Activated T-helper 1 cell treated with anti-CD3 and anti-CD28 coated beads, Interleukin-12 subunit alpha, Interleukin-12 subunit beta, Interleukin-2, Interleukin-4 antibody, amounts not matched to agents 30 ng/mL and 10 ng/mL and 1 ng/mL, durations not matched to agents 14 hours and 24 hours and 36 hours (primary cell): ENCODE measurements at regions not wholly inside any gene's neighbourhood (a gene's known extent, or its start where the extent isn't known, plus 50 kb on each side); places are given as distances from the start of the nearest gene placed in this dataset.

ENCODE experiments used
- DNase-seq: peaks from one replicate; pipeline ENCODE4 v3.0.0; 2021; ENCODE audit warnings: low spot score
- H3K27ac Mint-ChIP-seq: one replicate; pipeline ENCODE4 v1.8.0; 2021; ENCODE audit warnings: mild to moderate bottlenecking, mixed read lengths
- H3K27me3 Mint-ChIP-seq: one replicate; pipeline ENCODE4 v1.8.0; 2022; ENCODE audit warnings: mild to moderate bottlenecking, moderate library complexity, mixed read lengths; ENCODE audit not compliant: insufficient read depth
- H3K36me3 Mint-ChIP-seq: one replicate; pipeline ENCODE4 v1.8.0; 2021; ENCODE audit warnings: low read depth, mixed read lengths
- H3K4me1 Mint-ChIP-seq: one replicate; pipeline ENCODE4 v1.8.0; 2021; ENCODE audit warnings: low read depth, mixed read lengths
- H3K4me3 Mint-ChIP-seq: one replicate; pipeline ENCODE4 v1.8.0; 2021; ENCODE audit warnings: mild to moderate bottlenecking, moderate library complexity, mixed read lengths
- H3K9me3 Mint-ChIP-seq: one replicate; pipeline ENCODE4 v1.8.0; 2021; ENCODE audit warnings: mixed read lengths
- intact Hi-C: fragments of 100-400 bp; cut with micrococcal nuclease; formaldehyde crosslinking; loops from one replicate; pipeline ENCODE4 v1.15.1; 2024

DNA sequence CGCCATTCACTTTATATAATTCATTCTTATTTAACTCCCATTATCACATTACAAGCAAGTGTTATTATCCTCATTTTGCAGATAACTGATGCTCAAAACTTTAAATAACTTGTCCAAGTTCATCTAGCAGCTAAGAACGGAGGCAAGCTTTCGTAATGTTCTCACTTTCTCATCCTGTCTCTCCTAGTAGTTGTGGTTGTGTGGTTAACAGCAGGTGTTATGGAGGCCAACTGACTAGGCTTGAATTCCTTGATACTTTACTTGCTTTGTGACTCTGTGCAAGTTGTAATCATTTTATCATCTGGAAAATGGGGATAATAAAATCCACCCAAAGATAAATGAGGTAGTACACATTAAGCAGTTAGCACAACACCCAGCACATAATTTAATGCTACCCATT is 109.9 kb upstream of the PTPN13 start:
- H3K4me3 Mint-ChIP-seq = no peak overlapping the region
- peaks cover 12% of the 10 kb centered on the region for H3K27me3 Mint-ChIP-seq
- no peak overlapping the region for H3K27ac Mint-ChIP-seq
- DNase-seq = no peak
- H3K4me1 Mint-ChIP-seq = peaks cover 10% of the 10 kb centered on the region
- no peaks in the 10 kb centered on the region for H3K9me3 Mint-ChIP-seq
- H3K36me3 Mint-ChIP-seq = no peaks in the 10 kb centered on the region
- intact Hi-C loops = no loop called here

DNA sequence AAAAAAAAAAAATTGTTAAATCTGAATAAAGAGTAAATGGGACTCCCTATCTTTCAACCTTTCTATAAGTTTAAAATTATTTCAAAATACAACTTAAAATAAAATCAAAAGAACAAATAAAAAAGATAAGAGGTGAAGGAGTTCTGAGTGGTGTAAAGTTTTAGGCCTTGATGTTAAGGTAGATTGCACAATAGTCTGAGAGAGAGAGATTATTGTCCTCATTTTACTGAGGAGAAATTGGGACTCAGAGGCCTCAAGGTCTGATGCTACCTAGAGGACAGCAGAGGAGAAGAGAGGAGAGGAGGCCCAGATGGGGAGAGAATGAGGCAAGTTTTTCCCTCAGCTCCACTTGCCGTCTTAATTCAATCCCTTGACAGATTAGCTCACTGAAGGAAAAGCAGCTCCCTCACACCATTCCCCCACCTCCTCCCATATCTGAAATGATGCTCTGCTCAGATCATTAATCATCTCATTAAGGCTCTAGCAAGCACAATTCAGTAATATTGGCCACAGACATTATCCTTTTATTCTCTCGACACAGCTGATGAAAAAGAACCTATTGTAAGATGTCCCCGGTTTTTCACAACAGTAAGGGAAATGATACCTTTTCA is 106.3 kb upstream of the PTPN13 start:
- H3K4me1 Mint-ChIP-seq = peaks cover 10% of the 10 kb centered on the region
- no peak overlapping the region for H3K27ac Mint-ChIP-seq
- no peaks in the 10 kb centered on the region for H3K36me3 Mint-ChIP-seq
- DNase-seq = no peak
- intact Hi-C loops = no loop called here
- H3K4me3 Mint-ChIP-seq = no peak overlapping the region
- H3K27me3 Mint-ChIP-seq = peaks cover 7% of the 10 kb centered on the region
- no peaks in the 10 kb centered on the region for H3K9me3 Mint-ChIP-seq

DNA sequence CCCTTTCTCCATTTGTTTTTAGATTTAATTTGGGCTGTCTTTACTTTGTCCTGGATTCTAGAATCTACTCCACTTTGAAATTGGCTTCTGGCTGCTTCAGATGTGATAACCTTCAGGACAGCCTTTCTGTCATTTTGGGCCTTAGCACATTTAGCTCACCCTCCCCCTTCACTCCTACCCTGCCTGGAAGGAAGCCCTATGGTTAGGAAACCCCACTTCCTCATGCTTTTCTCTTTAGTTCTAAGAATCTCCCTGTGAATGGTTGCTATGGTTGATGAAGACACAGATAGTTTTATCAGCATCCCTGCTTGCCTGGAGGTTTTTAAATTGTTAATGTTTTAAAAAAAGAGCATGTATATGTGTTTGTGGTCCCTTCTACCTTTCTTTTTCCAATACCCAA is 100.7 kb upstream of the PTPN13 start:
- no peak for DNase-seq
- Mint-ChIP-seq H3K27ac (no peak overlapping the region), H3K4me1 (peaks cover 19% of the 10 kb centered on the region), H3K4me3 (no peak overlapping the region), H3K36me3 (no peaks in the 10 kb centered on the region), H3K9me3 (no peaks in the 10 kb centered on the region), H3K27me3 (no peaks in the 10 kb centered on the region)
- intact Hi-C loops = loop anchor here (10.0 kb wide), 1 partner anchor 191 kb away; no protein-coding TSS in a partner anchor

DNA sequence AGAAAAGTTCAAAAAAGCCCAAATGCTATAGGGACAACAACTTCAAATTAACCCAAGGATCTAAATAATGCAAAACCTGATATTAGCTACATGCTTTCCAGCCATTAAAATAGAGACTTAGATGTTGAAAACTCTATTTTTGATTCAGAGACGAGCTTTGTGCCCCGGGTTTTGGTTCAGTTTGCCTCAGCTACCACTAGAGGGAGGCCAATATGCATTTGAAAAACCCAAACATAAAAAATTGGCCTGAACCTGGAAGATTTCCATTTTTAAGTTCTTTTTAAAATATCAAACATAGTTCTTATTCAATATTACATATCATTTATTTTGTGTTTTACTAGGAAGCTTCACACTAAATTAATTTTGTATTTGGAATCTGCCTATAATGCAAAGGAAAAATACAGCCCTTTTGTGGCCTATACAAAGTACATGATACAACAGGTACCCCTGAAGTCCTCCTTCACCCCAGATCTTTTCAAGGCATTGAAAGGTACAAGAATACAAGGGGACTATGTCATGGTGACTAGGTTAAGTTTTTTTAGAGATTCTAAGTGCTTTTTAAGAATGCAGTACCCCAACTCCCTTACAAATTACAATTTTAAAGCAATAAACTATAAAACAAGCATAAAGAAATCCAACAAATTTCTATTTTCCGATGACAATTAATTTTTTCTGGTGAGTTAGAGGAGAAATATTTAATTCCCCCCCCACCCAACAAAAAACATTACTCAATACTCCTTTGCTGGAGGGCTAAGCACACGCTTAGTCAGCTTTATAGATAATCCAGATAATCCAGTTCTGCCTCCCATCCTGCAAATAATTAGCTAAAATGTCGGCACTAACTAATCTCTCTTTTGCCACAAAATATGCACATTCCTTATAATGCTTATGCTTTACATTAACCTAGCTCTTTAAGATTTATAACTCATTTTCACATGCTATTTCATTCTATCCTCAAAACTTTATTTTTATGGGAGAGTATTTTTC is 97.7 kb upstream of the PTPN13 start:
- Mint-ChIP-seq H3K36me3 (no peaks in the 10 kb centered on the region), H3K27me3 (peaks cover 9% of the 10 kb centered on the region), H3K4me1 (peaks cover 25% of the 10 kb centered on the region), H3K4me3 (no peak overlapping the region), H3K27ac (no peak overlapping the region), H3K9me3 (no peaks in the 10 kb centered on the region)
- DNase-seq = no peak
- intact Hi-C loops = loop anchor here (1.0 to 10.0 kb wide), 3 partner anchors 188 to 596 kb away; no protein-coding TSS in a partner anchor

DNA sequence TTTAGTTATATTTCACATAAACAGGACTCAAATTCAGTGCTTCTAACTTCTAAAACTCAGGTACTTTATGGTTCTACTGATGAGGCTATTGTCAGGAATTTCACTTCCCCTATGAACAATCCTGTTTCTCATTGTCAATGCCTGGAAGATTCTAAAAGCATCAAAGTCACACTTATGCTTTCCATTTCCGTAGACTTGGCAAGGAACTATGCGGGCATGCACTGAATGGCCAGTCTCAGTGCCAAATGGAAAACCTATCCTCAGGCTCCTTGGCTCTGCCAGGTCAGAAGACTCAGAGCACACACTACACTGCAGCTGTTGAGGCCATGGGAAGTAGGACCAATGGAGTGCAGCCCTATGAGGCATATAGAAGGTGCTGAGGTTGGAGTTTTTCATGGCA is 97.0 kb upstream of the PTPN13 start:
- intact Hi-C loops = loop anchor here (5.0 to 10.0 kb wide), 2 partner anchors 188 to 595 kb away; no protein-coding TSS in a partner anchor
- Mint-ChIP-seq H3K9me3 (no peaks in the 10 kb centered on the region), H3K36me3 (no peaks in the 10 kb centered on the region), H3K4me1 (peaks cover 25% of the 10 kb centered on the region), H3K27ac (no peak overlapping the region), H3K27me3 (peaks cover 14% of the 10 kb centered on the region), H3K4me3 (no peak overlapping the region)
- DNase-seq = no peak

DNA sequence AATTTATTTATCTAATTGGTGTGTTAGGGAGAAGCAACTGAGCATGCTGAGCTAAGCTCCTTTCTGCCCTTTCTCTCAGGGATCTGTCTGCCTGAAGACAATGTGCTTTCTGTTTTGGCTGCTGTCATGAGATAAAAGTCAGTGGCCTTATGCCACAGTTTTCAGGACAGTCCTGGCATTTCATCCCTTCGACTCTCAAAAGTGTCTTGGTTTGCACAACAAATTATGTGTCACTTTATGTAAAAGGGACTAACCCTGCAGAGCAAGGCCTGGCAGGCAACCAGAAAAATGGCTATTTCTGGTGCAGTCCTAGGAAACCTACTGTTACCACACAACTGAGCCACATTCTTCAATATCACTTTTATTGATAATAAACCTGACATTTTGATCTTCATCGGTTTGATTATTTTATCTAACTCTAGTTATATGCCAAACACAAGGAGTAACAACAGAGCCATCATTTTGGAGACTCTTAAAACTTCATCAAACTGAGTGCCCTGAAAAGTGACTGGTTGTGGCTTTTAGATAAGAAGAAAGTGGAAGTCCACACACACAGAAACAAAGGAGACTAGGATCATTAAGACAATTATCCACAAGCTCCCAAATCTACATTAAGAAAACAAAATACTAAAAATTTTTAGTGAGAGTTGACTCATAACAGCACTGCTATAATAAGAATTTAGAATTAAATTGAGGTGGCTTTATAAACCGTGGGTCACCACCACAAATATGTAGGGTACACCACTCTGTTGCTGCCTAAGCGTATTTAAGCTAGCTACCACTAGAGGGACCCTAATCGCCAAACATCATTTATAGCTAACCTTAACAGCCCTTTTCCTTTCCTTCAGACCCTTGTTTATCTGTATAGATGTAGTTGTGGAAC is 95.9 kb upstream of the PTPN13 start:
- peaks cover 23% of the 10 kb centered on the region for H3K27me3 Mint-ChIP-seq
- H3K4me1 Mint-ChIP-seq = peaks cover 23% of the 10 kb centered on the region
- intact Hi-C loops = loop anchor here (2.0 to 10.0 kb wide), 4 partner anchors 47 to 594 kb away; partner anchors contain the start of gene PTPN13
- no peak overlapping the region for H3K4me3 Mint-ChIP-seq
- no peak overlapping the region for H3K27ac Mint-ChIP-seq
- DNase-seq = no peak
- no peaks in the 10 kb centered on the region for H3K9me3 Mint-ChIP-seq
- no peaks in the 10 kb centered on the region for H3K36me3 Mint-ChIP-seq

DNA sequence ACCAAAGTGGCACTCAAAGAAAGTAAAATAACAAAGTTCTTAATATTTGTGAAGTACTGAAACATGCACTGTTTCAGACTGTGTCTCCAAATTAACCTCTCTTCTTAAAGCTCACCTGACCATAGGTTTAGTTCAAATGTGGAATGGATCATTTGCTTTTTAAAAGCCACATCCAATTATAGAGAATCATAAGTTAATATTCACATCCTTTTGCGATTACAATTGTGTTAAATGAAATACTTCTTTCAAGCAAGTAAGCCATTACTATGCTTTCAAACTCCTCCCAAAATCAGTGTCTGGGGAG is 95.3 kb upstream of the PTPN13 start:
- DNase-seq = no peak
- peaks cover 29% of the 10 kb centered on the region for H3K27me3 Mint-ChIP-seq
- peaks cover 17% of the 10 kb centered on the region for H3K4me1 Mint-ChIP-seq
- no peaks in the 10 kb centered on the region for H3K36me3 Mint-ChIP-seq
- no peak overlapping the region for H3K27ac Mint-ChIP-seq
- intact Hi-C loops = loop anchor here (2.0 to 10.0 kb wide), 4 partner anchors 46 to 593 kb away; partner anchors contain the start of gene PTPN13
- no peaks in the 10 kb centered on the region for H3K9me3 Mint-ChIP-seq
- H3K4me3 Mint-ChIP-seq = no peak overlapping the region

DNA sequence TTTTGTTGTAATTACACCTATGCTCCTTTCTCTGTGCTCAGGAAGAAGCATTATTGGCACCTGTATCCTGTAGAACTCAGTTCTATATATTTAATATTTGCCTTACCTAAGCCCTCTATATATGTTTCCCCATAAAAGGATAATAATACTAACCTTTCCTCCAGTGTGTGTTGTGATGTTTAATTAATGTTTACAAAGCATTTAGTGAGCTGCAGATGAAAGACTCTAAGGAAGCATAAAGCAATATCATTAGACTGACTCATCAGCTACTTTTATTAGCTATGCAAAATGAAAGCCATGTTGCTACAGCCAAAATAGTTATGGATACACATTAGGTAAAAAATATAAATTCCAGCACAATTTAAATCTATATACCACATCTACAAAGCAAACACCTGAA is 93.6 kb upstream of the PTPN13 start:
- Mint-ChIP-seq H3K4me1 (peaks cover 12% of the 10 kb centered on the region), H3K36me3 (no peaks in the 10 kb centered on the region), H3K4me3 (no peak overlapping the region), H3K9me3 (no peaks in the 10 kb centered on the region), H3K27me3 (peaks cover 38% of the 10 kb centered on the region), H3K27ac (no peak overlapping the region)
- intact Hi-C loops = loop anchor here (1.0 kb wide), 1 partner anchor 46 kb away; no protein-coding TSS in a partner anchor
- no peak for DNase-seq

DNA sequence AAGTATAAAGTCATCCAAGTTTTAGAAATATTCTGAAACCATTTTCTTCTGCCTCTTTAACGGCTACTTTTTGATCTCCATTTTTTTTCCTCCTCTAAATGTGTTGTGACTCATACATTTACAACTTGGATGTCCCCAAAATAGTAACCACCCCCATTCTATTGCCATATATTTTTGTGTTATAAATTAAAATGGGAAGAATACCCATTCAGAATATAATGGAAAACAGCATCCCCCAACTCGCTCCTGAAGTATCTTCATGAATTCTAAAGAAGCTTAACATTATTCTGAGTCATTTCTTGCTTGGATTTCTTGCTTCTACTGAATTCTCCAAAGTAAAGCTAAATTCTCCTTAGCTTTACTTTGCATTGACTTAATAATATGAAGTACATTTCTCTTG is 92.0 kb upstream of the PTPN13 start:
- Mint-ChIP-seq H3K27ac (no peak overlapping the region), H3K4me3 (no peak overlapping the region), H3K27me3 (peaks cover 41% of the 10 kb centered on the region), H3K9me3 (no peaks in the 10 kb centered on the region), H3K36me3 (no peaks in the 10 kb centered on the region), H3K4me1 (peaks cover 12% of the 10 kb centered on the region)
- intact Hi-C loops = no loop called here
- DNase-seq = no peak

DNA sequence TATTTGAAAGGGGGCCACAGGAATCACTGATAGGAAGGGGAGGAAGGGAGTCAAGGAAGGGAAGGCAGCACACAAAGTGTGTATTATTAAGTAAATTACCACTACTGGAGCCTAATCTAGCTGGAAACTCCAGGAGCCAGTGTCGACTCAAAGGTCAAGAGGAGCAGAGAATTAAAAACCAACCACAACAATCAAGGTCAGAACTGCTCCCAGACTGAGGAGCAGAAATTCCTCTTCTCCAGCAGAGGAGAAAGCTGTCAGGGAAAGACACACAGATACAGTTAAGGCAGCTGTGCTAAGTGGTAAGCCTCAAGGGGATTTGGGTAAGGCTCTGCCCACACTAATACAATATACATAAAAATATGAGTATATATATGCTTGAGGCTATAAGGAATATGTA is 87.5 kb upstream of the PTPN13 start:
- H3K4me1 Mint-ChIP-seq = no peaks in the 10 kb centered on the region
- H3K4me3 Mint-ChIP-seq = no peak overlapping the region
- H3K27me3 Mint-ChIP-seq = peaks cover 46% of the 10 kb centered on the region
- H3K36me3 Mint-ChIP-seq = no peaks in the 10 kb centered on the region
- no peak for DNase-seq
- H3K27ac Mint-ChIP-seq = no peak overlapping the region
- intact Hi-C loops = no loop called here
- H3K9me3 Mint-ChIP-seq = no peaks in the 10 kb centered on the region

DNA sequence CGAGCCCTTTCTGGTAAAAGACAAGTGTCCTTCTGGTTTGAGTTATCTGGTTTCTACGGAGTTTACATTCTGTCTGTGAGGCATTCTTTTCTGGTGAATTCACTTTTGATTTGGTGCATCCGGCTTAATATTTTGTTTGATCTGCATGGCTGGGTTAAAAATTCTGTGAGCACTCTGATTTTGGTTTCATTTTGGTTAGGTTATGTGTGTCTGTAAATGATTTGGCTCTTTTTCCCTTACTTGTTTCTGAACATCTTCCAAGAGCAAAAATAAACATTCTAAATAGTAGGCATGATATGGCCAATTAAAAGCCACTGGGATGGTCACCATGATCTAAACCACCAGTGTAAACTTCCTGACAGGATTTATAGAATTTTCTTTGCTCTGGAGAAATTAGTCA is 85.7 kb upstream of the PTPN13 start:
- DNase-seq = no peak
- no peaks in the 10 kb centered on the region for H3K9me3 Mint-ChIP-seq
- H3K4me3 Mint-ChIP-seq = no peak overlapping the region
- no peaks in the 10 kb centered on the region for H3K4me1 Mint-ChIP-seq
- H3K27ac Mint-ChIP-seq = no peak overlapping the region
- no peaks in the 10 kb centered on the region for H3K36me3 Mint-ChIP-seq
- H3K27me3 Mint-ChIP-seq = peaks cover 31% of the 10 kb centered on the region
- intact Hi-C loops = no loop called here

DNA sequence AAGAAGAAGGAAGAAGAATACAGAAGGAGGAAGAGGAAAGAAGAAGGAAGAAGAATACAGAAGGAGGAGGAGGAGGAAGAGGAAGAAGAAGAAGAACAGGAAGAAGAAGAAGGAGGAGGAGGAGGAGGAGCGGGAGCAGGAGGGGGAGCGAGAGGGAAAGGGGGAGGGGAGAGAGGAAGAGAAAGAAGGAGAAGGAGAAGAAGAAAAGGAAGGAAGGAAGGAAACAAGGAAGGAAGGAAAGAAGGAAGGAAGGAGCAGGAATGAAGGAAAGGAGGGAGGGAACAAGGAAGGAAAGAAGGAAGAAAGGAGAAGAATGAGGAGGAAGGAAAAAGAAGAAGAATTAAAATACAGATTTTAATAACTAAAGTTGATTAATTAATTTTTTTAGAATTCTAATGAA is 82.5 kb upstream of the PTPN13 start:
- H3K36me3 Mint-ChIP-seq = no peaks in the 10 kb centered on the region
- no peak for DNase-seq
- no peaks in the 10 kb centered on the region for H3K9me3 Mint-ChIP-seq
- peaks cover 26% of the 10 kb centered on the region for H3K27me3 Mint-ChIP-seq
- H3K4me1 Mint-ChIP-seq = no peaks in the 10 kb centered on the region
- intact Hi-C loops = no loop called here
- H3K27ac Mint-ChIP-seq = no peak overlapping the region
- no peak overlapping the region for H3K4me3 Mint-ChIP-seq
